GM18517 (cell line): ENCODE measurements at regions not wholly inside any gene's neighbourhood (a gene's known extent, or its start where the extent isn't known, plus 50 kb on each side); places are given as distances from the start of the nearest gene placed in this dataset.

ENCODE experiments used
- ATAC-seq: cut with Tn5 transposase; IDR thresholded peaks from one replicate; pipeline ENCODE4 v1.9.1; 2021; ENCODE audit warnings: mild to moderate bottlenecking, moderate library complexity; ENCODE audit not compliant: unreplicated experiment

DNA sequence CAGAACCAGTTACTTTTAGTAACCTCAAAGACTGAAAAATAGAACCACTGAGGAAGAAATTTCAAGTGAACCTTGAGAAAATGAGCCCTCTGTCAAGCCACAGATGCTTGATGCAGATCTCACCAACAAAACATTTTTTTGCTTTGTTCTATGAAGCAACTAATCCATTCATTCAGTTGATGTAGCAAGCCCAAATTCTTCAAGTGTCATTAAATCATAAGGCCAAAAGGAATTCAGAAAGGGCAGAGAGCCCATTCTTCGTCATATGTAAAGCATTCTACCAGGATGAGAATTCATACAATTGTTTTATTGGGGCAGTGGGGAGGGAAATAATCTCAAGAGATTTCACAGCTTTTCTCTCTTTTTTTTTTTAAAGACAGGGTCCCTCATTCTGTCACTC is 218.0 kb upstream of the RGS6 start:
- ATAC-seq = no peak

DNA sequence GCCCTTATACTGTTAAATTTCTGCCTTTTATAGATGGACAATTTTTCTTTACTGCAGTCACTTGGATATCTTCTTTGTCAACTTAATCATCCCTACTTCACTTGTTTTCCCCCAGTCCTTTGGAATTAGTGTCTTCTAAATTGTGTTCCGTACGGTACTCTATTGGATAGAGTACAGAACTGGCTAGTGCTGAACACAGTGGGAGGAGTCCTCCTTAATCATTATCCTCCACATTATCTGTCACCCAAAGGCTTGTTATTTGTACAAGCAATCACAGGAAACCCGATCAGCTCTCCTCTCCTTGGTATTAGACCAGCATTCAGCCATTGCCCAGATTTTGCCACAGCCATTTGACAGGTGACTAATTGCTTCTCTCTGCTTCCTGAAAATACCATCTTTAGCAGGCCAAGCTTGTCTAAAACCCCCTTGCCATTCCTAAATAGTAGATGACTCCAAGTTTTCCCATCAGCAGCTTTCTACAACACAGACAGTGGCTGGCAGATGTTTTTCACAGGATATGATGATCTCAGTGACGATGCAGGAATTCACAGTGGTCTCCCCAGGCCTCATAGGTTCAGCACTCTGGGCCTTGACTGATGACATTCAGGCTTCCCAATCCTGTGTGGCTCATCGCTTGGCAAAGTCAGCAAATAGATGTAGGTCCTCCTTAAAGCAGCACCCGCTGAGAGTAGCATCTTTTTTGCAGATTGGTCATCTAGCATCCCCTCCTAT is 216.0 kb upstream of the RGS6 start:
- ATAC-seq = no peak

DNA sequence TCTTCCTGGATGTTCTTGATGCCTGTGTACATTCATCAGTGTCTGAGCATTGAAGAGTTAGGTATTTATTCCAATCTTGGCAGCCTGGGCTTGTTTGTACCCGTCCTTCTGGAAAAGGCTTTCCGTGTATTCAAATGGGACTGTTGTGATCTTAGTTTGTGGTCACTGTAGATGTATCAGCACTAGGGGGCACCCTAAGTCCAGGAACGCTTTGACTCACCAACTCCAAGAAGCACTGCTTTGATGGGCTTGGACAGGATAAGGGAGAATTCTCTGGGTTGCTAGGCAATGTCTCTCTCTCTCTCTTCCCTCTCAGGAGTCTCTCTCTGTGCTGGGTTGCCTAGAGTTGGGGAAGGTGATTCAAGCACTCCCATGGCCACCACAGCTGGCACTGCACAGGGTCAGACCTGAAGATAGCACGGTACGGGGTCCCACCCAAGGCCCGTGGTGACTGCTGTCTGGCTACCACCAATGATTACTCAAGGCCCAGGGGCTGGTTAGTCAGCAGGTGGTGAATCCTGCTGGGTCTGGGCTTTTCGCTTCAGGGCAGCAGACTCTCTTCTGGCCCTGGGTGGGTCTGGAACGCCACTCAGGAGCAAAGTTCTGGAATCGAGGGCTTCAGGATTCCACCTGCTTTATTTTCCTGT is 211.1 kb upstream of the RGS6 start:
- ATAC-seq = no peak

DNA sequence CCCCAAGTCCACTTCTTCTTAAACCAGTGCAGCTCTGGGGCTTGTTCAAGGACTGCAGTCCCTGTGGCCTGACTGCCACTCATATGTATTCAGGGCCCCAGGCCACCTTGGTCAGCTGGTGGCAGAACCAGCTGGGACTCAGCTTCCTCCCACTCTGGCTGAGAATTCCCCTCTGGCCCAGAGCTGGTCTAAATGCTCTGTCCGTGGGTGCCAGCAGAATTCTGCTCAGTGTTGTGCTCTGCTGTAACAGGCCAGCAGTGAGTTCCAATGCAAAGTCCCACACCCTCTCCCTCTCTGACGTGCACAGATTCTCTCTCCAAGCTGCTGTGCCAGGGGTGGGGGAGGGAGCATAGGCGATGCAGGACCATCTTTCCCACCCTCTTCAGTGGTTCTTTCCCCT is 210.4 kb upstream of the RGS6 start:
- ATAC-seq = no peak

DNA sequence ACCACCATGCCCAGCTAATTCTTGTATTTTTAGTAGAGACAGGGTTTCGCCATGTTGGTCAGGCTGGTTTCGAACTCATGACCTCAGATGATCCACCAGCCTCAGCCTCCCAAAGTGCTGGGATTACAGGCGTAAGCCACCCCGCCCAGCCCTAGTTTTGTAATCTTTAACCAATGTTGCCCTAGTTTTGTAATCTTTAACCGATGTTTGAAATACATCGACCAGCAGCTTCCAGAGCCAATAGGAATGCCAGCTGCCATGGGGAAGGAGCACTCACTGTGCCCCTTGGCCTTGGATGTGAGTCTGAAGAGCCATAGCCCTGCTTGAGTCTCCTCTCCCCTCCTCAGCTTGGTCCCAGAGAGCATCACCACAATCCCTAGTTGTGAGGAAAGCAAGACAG is 209.3 kb upstream of the RGS6 start:
- ATAC-seq = no peak

DNA sequence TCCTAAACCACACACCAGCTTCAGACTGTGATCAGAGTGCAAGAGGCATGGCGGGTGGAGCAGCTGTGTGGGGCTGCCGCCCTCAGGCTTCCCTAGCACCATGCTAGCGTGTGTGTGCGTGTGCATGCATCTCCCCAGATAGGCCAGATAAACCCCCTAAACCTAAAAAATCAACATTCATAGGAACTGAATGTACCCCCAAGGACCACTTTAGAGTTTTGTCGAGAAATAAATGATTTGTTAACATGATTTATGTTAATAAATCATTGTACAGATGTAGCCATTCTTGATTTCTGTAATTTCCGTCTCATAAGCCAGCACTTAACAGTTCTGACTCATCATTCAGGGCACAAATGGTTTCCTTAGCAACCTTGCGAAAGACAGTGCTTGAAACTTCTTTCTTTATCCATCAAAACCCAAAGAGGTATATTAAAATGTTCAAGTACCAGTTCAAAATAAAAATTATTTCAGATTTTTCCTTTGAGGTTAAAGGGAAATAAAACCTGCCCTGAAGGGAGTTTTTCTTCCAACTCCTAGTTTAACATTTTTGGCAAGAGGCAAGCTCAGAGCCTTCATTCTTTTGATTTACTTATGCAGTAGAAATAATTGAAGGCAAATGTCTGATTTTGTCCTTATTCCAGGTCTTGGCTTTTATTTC is 206.2 kb upstream of the RGS6 start:
- ATAC-seq = no peak

DNA sequence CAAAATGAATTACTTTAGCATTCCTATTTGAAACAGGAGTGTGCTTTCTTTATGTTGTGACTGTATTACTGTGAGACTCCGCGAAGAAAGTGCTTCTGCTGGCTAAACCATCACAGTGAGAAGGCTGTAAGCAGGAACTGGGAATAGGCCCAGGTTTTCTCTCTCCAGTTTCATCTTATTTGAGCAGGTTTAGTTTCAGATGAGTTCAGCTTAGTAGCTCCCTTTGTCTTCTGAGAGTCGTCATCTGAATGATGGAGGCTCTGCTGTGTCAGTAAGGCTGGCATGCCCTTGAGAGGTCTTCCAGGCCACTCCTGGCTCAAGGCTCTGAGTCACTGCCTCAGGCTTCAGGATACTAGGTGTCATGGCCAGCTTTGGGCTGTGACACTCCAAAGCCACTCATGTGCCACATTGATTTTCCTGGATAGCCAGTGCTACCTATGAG is 205.6 kb upstream of the RGS6 start:
- ATAC-seq = no peak

DNA sequence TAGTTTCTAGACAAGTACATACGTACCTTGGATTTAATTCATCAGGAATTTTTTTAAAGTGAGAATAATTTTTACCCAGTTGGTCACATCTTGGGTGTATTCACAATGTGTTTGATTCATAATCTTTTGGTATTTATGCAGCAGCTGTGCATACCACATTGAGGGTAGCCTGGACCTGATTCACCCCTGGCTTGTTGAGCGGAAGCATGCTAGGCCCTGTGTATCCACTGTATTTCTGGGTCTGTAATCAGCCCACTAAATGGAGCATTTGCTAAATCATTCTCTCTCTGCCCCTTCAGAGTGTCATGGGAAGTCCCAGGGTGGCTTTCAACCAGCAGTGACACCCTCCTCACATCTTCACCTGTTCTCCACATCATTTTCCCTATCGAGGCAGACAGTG is 203.8 kb upstream of the RGS6 start:
- ATAC-seq = no peak

DNA sequence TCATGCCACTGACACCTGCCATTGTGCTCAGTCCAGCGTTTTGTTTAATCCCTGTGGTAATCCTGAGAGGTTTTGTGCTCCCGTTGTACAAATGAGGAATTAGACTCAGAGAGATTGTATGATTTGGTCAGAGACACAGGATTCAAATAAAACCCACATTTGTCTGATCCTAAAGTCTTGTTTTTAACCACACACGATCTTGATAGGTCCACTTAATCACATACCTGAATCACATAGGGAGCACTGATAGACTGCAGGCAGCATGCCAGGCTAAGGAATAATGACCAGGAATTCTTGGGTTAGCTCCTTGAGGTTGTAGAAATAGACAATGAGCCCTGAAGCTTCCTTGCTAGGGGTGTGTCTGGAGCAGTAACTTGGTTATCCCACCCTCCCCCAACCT is 202.6 kb upstream of the RGS6 start:
- no peak for ATAC-seq

DNA sequence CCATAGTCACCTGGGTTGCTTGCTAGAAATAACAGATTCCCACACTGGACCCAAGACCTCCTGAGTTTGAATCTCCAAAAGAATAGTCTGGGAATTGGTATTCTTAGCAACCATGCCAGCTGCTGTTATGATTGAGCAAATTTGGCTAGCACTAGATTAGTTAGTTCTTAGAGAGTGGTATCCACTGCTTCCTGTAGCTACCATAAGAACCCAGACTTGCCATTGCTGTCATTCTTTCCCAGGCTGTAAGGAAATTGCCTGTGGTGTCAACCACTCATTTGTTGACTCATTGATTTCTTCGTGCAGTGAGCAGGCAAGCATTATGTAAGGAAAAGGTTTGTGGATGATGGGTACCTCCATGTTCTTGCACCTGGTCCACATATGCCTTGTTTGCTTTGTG is 201.8 kb upstream of the RGS6 start:
- no peak for ATAC-seq

DNA sequence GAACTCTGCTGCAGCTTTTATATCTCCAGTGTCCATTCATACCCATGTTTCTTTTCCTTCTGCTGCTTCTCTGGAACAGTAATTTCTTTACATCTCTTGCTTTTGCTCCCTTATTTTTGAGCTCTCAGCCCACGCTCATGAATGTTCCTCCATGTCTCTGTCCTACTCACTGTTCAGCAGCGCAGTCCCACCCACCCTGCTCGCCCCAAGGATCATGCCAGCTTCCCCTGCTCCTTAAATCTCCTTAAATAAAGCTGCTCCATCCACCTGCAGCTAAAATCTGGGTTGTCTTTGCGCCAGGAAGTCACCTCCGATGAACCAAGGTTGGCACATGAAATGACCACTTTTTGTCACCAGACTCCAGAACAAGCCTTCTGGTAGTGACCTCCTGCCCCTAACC is 201.1 kb upstream of the RGS6 start:
- ATAC-seq = no peak

DNA sequence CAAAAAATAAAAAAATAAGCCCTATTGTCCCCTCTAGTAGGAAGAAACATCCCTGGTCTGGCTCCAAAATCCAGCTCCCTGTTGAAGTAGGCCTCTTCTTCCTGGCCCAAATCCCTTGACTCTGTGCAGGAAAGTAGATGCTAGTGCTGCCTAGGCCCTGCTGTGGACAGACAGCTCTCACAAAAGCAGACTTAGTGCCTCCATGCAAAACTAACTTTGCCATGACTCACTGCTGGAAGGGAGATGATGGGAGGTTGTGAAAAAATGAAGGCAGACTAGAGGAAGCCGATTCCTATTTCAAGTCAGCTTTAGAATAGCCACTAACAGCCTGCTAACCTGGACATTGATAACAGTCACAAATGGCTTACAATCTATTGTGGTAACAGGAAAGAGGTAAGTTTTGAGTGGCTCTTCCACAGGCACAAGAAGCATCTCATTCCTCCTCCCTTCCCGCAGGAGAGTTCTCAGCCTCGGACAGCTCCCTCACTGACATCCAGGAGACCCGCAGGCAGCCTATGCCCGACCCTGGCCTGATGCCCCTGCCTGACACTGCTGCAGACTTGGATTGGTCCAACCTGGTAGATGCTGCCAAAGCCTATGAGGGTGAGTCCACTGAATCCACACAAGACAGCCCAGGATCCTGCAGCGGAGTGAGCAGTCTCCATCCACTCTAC is 198.9 kb upstream of the RGS6 start:
- no peak for ATAC-seq

DNA sequence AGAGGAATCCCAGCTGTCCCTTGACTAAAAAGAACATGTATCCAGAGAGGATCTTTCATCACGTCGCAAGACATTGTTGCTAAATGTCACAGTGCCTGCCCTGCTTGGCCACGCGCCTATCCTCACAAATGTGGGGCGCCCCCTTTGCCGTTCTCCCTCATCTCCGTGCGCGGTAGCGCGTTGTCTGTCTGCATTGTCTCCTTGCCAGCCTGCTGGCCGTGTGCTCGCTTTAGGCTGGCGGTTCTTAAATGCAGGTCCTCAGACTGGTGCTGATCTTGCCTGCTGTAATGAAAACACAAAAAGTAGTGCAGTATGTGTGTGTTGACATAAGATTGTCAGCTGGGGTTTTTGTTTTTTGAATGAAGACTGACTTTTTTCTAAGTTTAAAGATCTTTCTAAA is 198.2 kb upstream of the RGS6 start:
- ATAC-seq = no peak

DNA sequence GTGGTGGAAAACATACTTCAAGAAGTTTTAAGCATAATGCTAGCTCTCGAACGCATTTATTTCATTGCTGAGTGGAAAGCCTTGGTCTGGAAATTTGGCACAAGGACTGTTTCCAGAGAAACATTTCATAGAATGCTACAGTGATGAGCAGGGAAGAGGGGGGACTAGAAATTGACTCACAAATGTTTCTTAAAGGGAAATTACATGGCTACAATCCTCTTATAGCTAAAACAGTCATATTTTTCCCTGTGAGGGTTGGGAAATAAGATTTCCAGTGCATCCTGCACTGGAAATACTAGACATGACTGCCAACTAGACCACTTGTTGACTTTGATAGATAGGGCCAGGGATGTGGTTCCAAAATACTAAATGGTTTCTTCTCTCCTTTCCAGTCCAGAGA is 197.3 kb upstream of the RGS6 start:
- ATAC-seq = no peak

DNA sequence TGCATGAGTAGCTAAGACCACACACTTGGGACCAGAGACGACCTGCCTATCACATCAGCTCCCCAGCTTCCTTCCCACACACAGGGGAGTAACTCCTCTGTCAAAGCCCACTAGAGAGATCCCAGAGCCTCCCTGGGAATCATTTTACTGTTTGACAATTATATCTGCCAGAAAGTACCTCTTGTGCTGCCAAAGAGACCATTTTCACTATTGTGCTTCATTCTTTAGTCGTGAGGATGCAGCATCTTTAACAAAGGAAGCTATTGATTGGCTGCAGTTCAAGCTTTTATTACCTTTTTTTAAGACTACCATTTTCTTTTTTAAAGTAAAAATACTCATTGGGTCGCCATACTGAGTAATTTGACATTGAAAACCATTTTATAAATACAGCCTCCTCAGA is 194.5 kb upstream of the RGS6 start:
- ATAC-seq = no peak

DNA sequence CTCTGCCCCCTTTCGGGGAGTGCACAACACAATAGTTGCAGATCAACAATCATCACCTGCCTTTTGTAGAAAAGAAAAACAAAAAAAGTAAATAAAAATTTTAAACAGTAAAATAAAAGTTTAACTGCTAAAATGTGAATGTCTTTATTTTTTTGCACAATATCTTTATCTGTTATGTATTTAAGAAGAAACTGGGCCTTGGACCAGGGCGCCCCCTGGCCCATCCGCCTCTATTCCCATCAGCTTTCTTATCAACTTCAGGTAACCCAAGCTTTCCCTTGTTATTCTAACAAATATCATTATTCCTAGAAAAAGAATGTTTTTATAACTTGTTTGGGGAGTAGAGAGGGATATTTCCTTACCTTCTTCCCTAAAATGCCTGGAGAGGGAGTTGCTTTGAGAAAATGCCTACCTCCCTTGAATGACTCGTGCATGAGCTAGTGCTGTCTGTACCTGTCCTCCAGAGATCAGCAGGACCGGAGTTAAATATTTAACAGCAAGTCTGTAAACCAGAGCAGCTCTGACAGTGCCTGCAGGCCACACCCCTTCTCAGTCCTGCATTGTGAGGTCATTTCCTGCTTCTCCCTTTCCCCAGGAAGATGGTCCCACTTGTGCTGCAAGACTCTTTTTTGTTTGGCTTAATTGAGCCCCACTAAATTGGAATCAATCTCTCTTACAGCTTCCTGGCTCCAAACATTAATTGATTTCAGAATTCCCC is 192.8 kb upstream of the RGS6 start:
- no peak for ATAC-seq

DNA sequence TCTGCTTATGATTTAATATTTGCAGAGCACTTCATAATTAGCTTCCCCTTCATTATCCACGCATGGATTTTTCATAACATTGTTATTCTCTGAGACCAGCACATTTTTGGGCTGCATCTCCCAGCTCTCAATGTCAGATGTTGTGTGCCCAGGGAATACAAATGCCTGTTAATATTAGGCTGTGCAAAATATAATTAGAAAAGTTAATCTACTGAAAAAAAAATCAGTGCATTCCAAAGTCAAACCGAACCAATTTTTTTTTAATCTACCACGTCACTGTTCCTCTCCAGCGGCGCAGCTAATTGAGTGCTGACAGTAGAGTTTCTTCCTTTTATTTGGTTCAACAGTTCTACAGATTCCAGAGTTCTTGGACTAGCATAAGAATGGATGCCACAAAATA is 191.0 kb upstream of the RGS6 start:
- no peak for ATAC-seq

DNA sequence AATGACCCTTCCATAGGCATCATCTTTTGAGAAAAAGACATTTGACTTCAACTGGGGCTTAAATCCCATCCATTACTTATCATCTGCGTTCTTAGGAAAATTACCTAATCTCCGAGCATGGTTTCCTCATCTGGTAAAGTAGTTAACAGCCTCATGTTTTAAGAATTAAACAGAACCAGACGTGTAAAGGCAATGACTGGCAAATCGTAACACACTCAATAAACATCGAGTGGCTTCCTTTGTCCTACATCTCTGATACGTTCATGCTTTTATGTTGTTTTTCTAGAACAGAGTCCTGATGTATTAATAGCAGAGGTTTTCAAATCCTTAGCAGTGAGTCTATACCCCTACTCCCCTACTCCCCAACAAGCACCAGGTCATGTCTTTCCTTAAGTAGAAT is 189.7 kb upstream of the RGS6 start:
- ATAC-seq = no peak

DNA sequence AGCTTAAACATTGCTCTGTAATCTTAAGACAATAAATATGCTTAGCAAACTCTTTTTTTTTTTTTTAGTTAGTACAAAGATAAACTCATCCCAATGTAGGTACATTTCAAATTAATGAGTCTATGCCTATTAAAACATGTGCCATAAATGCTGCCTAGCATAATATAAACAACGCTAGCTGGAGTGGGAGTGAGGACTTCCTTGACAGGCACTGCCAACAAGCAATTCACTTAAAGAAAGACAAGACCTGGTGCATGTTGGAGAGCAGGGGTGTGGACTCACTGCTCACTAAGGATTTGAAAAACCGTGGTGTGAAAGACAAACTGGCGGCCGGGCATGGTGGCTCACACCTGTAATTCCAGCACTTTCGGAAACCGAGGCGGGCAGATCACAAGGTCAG is 187.2 kb upstream of the RGS6 start:
- no peak for ATAC-seq

DNA sequence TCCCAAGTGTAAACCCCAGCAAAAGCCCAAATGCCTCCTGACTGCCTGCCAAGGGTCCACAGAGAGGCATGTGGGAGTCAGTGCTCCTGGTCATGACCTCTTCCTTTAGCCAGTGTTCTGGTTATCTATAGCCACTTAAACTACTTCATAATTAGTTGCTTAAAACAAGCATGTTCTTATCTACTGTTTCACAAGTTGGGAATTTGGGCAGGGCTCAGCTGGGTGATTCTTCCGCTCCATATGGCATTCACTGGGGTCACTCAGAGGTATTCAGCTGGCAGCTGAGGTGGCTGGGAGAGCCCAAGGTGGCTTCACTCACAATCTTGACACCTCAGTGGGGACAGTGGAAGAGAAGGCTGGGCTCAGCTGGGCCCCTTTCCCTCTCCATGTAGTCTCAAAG is 184.0 kb upstream of the RGS6 start:
- no peak for ATAC-seq

DNA sequence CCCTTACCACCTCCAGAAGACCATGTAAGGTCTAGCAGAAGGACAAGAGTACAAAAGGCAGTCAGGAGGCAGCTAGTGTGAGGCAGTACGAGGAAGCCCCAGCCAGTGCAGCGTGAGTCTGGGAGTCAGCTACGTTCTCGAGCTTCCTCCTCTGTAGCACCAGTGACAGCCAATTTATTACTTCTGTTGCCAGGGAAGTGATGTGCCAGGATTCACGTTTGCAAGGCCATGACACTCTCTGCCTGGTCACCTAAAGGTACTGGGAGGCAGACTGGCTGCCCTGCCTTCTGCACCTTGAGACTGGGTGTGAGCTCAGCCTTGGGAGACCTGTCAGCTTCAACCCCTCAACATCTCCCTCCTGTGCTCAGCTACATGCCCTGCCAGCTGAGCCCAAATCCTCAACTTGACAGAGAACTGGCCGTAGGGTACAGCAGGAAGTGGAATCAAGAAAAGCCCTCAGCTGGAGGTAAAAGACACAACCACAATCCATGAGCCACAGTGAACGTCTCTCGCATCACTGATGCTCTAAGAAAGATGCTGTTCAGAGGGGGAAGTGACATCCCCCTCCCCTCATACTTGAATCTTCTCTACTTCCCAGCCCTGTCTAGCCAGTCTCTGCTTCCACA is 182.5 kb upstream of the RGS6 start:
- no peak for ATAC-seq
